NCI-H2029 treated with DMSO at 0.1 percent for 48 hours (cell line): ENCODE measurements at regions not wholly inside any gene's neighbourhood (a gene's known extent, or its start where the extent isn't known, plus 50 kb on each side); places are given as distances from the start of the nearest gene placed in this dataset.

Experiments
- DNase-seq: peaks from one replicate; lab custom pipeline; 2025; lab: John Stamatoyannopoulos, UW

DNA sequence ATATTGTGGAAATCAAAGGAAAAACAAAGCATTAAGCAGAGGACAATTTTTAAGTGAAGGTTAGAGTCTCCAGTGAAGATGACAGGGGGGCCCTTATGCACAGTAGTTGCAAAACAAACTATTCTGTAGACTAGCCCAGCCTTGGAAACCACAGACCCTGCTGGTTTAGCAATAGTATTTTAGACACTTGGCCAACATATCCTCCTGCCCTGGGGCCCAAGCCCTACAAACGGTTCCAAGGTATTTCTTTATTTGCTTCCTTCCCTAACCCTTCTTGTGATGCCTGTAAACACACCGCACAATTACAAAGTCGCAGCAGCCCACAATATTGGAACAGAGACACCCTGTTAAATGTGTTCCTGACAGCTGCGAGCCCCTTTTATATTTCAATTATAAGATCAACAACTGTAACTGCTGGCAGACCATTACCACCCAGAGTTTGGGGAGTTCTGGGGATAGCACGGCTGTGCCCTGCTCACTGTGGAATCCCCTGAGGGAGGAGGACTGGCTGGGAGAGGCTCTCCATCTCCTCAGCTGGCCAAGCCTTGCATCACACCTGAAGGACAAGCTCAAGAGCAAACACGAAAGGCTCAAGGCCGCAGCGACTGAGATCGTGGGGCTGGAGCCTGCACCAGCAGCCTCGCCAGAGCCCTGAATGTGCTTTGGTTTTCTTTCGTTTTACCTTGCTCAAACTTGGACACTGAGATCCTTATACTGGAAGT lies 282.2 kb upstream of the ATP5MC3 start:
- DNase-seq: no peak

DNA sequence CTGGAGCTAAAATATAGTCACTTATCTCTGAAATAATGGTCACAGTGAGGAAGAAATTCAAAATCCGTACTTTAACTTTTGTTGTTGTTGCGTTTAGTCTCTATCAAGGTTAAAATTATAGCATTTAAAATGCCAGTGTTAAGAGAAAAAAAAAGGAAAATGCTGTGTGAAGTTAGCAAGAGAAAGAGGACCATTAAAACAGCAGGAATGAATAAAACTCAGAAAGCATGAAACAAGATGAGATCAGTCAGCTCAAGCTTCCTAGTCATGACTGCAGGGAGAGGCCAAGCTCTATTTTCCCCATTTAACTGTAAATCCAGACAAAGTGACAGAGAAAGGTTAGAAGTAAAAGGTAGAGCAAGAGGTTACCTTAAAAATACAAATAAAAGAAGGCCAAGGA lies 281.7 kb upstream of the ATP5MC3 start:
- DNase-seq: no peak

DNA sequence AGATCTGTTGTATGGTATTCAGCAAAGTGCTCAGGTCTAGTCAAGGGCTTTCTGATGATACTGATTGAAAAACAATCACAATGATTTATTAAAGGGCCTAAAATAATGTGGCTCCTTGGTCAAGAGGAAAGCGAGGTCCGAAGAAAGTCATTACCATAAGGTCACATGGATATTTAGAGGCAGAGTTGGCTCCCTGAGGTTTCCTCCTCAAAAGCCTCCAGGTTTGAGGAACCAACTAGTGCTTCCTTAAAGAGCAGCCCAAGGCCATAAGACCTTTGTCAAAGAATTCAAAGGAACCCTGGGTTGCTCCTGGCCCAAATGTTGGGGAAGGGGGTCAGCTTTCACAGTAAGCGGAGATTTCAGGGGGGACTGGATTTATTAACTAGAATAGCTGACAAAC lies 280.7 kb upstream of the ATP5MC3 start:
- DNase-seq: no peak

DNA sequence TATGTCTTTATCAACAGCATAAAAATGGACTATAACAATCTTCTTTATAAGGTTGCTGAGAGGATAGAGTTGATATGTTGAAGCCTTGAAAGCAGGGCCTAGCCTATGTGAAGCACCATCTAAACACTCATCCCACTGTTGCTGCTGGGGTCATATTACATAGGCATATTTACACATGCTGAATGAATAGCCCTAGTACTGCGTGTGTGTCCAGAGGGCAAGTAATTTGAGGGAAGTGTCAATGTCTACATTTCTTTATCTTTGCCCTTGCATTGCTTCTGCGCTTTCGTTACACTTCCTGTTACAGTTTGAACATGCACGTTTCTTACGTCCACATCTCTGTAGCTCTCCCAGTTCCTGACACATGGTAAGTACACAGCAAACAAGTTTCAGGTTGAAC lies 280.3 kb upstream of the ATP5MC3 start:
- DNase-seq: peak; percentile 86

DNA sequence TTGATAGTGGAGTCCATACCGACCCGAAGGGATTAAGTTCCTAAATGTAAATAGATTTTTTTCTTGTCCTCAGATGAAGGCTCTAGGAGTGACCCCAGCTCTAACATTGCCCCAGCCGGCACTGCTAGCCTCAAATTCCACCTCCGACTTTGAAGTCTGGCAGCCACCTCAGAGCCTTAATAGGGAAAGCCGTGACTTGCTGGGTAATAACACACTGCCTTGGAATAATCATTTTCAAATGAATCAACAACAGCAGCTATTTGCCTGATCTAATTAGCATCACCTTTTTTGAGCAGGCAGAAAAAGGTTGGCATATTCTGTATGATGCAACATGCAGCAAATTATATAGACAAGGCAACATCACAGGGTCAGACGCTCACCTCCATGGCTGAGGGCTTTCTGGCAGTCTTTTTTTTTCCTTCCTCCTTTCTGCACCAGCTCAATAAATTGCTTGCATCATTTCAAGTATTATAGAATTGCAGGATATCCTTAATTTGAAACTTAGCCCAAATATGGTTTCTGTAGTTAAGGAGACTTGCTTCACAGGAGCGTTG lies 276.5 kb upstream of the ATP5MC3 start:
- no peak for DNase-seq

DNA sequence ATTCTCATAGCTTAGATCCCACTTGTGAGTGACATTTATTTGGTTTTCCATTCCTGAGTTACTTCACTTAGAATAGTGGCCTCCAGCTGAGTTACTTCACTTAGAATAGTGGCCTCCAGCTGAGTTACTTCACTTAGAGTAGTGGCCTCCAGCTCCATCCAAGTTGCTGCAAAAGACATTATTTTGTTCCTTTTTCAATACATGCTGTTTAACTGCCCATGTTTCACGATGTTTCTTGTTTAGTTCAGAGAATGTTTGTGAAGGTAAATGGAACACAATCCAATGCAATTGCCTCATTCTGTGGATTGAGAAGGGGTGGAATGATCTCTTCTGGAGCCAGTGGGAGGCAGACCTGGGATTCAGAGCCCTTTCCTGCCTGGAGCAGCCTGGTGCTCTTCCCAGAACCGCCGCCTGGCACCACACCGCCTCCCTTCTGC lies 273.5 kb upstream of the ATP5MC3 start:
- DNase-seq: no peak

DNA sequence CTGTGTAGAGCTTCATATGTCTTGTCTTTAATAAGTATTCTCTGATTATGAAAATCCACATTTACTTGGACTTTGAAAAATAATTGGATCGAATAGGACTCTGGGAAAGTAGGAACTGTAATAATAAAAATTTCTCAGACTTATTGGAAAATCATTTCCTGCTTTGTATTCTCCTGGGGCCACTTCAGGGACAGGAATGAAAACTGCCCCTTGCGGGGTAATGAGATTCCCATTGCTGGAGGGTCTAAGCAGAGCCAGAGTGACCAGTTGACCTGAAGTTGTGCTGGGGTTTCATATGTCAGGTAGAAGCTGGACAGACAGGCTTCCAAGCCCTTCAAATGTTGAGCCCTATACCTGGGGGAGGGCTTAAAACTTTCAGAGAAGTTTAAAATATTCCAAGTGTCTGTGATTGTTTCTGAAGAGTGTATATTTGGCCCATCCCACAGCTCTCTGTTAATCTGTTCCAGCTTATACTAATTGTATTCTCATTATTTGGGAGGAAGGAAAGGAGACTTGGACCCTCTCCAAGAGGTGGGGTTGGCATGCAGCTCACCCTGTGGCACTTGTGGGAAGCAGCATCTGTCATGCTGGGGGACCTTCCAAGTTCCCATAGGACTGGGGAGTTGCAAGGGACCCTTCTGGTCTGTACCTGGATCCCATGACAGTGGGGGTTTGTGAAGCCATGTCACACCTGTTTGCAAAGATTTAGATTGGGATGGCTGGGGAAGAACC lies 268.7 kb upstream of the ATP5MC3 start:
- DNase-seq: no peak

DNA sequence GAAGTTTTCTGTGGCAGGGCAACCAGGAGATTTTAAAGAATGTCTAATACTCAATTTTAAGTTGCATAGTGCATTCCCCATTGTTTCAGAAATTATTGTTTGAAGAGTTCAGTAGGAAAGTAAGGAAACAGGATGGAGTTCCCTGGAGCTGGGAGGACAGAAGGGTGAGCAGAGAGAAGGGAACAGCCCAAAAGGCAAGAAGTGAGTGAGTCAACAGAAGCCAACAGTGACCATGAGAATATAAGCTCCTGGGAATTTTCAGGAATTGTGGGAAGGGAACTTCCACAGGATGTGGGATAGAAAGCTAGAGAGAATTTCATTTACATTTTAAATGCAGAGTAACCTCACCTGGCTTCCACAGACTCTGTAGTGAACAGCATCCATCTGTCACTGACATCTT lies 268.1 kb upstream of the ATP5MC3 start:
- DNase-seq: no peak

DNA sequence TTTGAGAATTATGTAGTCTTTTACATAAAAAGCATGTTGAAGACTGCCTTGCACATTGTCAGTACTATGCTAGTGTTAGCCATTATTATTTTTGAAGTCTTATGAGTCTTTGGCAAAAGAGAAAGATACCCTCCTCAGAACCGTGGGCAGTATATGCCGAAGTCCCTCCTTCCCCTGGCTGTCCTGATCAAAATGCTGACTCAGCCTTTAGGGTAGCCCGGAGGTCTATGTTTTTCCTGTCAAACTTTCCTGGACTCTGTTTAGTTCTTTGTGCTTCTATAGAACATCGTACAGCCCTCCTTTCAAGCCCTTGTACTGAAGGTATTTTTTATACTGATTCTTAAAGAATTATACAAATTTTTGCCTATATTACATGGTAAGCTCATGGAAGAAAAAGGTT lies 264.7 kb upstream of the ATP5MC3 start:
- DNase-seq: no peak

DNA sequence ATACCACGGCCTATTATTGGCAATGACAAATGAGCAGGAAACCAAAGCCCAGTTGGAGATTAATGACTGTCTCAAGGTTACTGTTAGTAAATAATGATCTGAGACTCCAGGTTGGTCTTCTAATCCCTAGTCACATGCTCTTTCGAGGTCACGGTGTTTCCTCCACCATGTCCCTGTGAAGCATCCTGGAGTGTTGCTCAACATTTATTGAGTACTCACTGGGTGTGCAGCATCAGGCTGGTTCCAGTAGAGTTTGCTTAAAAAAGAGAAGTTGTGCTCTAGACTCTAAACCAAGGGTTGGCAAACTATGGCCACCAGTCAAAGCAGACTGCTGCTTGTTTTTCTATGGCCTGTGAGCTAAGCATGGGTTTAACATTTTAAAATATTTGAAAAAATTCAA lies 263.8 kb upstream of the ATP5MC3 start:
- DNase-seq: no peak

DNA sequence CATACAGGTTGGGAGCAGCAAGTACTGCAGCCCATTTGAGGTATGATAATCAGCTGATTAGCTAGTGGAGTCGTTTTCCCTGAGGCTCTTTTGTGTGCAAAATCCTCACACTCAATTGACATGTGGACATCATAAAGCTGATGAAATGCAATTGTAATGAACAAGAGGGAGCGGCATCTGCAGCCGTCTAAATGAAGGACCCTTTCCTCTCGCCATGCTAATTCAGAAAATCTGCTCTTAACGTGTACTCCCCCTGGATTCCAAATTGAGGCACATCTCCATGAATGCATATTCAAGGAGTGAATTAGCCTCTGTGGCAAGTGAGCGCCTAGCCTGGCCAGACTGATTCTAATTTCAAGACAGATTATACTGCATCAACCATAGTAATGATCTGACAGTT lies 260.9 kb upstream of the ATP5MC3 start:
- DNase-seq: no peak

DNA sequence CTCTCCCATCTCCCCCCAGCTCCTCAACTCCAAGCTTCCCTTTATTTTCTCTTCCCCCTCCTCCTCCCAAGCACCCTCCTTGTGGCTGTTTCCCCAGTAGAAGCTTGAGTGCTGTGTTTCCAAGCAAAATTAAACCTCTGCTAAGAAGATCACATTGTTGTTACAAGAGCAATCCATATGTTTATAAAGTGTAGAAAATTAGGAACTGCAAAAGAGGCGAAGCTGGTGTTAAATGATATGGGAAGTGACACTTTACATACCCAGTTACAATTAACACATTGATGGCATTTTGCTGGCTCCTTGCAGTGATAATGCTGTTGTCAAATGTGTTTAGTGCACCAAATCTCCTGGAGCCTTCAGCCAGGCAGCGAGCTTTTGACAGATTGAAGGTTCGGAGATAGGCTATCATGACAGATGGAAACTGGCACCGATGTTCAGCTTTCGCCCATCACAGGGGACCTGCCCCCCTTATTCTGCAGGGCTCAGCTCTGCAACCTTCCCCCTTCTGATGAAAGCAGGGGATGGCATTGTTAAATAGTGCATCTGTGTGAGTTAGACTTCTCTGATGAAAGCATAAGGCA lies 259.8 kb upstream of the ATP5MC3 start:
- DNase-seq: no peak

DNA sequence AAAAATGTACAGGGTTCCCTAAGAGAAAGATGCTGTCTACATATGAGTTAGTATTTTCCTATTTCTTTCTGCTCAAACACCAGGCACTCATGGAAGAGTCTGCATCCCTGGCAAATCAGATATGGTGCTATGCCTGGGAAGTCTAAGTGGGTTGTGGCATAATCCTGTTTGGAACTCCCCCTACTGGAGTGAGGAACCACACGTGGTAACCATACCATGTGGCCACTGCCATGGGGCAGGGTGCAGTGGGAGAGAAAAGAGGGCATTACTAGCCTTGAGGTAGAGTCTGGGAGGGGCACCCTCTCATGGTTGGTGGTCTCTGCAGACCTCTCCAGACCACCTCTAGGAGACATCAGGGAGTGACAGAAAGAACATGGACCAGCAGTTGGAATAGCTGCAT lies 257.9 kb upstream of the ATP5MC3 start:
- no peak for DNase-seq

DNA sequence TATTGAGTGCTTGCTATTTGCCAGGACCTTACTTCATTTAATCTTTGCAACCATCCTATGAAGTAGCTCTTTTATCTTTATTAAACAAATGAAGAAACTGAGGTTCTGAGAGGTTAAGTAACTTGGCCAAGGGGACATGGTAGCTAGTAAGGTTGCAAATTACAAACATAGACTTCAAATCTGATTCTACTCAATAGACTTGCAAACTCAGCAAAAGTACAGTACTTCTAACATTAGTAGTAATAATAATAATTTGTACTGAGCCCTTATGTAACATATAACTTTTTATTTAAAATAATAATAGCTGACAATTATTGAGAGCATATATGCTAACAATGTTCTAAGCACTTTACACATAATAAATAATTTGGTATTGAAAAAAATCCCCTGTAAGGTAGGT lies 255.7 kb upstream of the ATP5MC3 start:
- no peak for DNase-seq

DNA sequence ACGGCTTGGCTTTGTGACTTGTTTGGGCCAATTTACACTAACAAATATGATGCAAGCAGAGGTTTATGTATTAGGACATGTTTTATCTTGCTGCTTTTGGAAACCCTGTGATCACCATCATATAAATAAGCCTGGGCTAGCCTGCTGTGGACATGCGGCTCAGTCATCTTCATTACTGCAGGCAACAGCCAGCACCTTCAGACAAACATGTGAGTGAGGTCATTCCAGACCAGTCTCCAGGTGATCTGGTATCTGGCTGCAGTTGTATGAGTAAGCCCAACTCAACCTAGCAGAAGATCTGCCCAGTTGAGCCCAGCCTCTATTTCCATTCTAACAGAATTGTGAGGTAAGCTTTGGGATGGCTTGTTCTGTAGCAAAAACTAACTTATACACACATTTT lies 254.6 kb upstream of the ATP5MC3 start:
- DNase-seq: no peak

DNA sequence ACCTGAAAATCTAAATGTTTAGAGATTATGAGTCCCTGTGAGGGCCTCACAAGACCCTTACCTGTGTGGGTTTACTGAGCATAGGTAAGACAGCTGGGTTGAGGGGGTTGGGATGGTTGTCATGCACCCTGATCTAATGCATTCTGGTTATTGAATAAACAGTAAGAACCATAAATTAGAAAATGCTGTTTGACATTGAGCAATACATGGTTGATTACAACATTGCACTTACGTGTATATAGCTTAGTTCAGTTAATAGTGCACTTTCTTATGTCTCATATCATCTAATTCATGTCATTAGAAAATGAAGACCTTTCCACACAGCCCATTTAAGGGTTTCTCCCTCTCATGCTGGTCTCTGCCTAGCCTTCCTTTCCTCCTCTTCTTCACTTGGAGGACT lies 253.5 kb upstream of the ATP5MC3 start:
- DNase-seq: no peak

DNA sequence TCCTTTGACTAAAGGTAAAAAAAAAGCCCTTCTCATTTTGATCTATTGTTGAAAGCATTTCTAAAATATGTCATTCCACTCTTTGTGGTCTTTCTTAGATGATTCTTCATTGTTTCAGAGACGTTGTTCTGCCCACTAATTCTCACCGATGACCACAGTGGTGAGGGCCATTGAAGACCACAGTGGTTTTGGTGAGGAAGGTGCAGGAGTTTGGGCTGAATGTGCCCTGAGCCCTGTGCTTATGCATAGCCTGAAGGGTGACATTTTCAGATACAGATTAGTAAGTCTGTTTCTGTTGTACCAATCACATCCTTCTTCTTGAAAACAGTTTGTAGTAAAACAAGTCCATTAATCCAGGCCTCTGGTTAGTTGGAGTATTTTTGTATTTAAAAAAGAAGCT lies 251.3 kb upstream of the ATP5MC3 start:
- no peak for DNase-seq

DNA sequence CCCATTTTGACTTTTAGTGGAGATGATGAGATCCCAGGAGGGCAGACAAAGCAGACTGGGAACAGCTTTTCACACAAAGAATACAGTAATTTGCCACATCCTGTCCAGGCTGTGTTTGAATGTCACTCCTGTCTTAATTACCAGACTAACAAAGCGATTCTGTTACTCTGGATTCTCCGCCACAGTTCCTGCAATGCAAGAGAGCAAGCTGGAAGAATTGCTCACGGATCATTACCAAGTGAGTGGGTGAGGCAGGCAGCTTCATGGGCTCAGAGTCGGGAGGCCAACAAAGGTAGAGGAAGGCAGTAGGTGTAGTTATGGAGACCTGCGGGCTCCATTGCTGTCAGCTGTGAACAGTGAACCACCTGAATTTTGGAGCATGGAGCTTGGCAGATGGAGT lies 250.5 kb upstream of the ATP5MC3 start:
- DNase-seq: peak; percentile 42

DNA sequence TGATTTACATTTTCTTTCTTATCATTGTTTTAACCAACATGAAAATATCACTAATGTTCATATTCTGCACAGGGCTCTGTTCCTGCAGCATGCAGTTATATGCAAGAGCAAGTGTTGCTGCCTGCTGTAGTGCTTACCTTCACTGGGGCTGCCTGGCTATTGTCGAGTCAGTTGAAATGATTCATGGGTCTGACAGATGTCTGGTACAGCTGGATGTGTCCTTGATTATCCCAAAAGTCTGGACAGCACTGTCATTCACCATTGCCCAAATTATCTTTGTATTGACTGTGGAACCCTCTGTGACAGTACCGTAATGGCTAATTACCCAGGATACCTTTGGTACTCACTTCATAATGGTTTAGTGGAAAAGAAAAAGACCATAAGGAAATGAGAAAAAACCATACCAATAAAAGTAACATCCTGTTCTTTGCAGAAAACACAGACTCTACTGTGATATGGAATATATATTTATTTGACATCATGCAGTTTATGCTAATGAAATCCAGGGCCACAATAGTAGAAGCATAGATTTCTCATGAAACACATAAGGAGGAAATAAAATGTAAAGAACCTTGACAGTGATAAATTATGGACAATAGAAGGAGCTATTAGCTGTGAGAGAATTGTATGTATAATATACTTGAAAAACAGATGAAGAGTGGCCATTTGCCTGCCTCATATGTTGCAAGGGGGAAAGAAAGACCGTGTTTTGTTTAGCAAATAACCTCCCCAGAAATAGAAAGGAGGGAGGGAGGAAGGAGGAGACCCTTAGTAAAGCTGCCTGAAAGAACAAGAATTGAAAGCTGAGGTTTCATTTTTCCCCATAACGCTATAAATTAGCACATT lies 249.8 kb upstream of the ATP5MC3 start:
- no peak for DNase-seq

DNA sequence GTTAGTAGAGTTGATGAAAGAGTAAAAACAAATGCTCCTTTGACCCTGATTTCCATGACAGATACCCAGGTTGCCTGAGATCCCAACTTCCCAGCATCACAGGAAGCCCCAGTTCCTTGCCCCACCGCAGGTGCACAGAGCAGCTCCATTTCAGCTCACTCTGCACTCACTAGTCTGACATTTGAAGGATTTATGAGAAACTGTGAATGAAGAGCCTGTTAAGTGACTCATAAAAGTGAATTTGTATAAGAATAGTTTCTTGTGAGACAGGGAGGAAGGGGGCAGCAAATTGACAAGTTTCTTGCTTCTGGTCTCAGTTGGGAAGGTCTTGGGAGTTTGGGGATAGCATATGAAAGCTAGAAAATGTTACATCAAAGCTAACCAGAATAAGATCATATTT lies 248.7 kb upstream of the ATP5MC3 start:
- DNase-seq: no peak

DNA sequence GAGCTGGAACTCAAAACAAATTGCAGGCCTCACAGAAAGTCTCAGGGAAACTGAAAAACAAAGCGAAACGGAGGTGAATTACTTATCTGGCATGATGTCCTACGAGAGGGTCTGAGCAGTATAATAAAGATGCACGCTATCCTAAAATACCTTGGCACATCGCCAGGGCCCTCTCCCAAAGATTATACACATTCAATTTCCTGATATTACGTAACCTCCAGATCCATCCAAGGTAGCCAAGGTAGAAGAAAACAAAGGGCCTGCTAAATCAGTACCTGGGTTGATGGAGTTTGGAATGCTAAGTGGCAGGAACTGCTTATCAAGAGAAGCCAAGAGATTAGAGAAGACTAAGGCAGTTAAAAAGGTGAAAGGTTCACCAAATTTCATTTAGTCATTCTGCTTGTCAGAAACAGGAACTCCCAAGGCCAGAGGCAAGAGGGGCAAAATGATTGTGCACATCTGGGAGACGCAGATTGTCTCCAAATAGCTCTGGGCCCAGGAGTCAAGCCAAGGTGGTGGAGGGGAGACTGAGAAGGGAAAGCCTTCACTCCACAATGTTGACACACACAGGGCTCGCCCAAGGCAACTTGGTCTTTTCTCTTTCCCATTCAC lies 236.8 kb upstream of the ATP5MC3 start:
- no peak for DNase-seq
